H9 (cell line): ENCODE measurements at regions not wholly inside any gene's neighbourhood (a gene's known extent, or its start where the extent isn't known, plus 50 kb on each side); places are given as distances from the start of the nearest gene placed in this dataset.

Experiments used
- DNase-seq: peaks from one replicate; pipeline ENCODE4 v3.0.0-alpha.2; 2017
- H2AFZ ChIP-seq: one replicate; pipeline ENCODE4 v1.6.1; 2013; ENCODE audit warnings: mild to moderate bottlenecking, low read length, control low read depth, moderate library complexity
- H2AK5ac ChIP-seq: 2 replicates; pipeline ENCODE4 v1.6.1; 2013; ENCODE audit warnings: low read length, control low read depth, mixed read lengths; ENCODE audit not compliant: insufficient read length
- H2BK120ac ChIP-seq: one replicate; pipeline ENCODE4 v1.6.1; 2013; ENCODE audit warnings: low read depth, mild to moderate bottlenecking, low read length, control low read depth, inconsistent platforms; ENCODE audit not compliant: poor library complexity, severe bottlenecking
- H2BK12ac ChIP-seq: 2 replicates; pipeline ENCODE4 v1.6.1; 2013; ENCODE audit warnings: low read length, control low read depth, mixed read lengths, low read depth; ENCODE audit not compliant: insufficient read length
- H2BK15ac ChIP-seq: 2 replicates; pipeline ENCODE4 v1.6.1; 2013; ENCODE audit warnings: low read depth, low read length, control low read depth
- H2BK20ac ChIP-seq: one replicate; pipeline ENCODE4 v1.6.1; 2013; ENCODE audit warnings: low read depth, mild to moderate bottlenecking, low read length, control low read depth, inconsistent platforms; ENCODE audit not compliant: poor library complexity, severe bottlenecking
- H2BK5ac ChIP-seq: 2 replicates; pipeline ENCODE4 v1.6.1; 2013; ENCODE audit warnings: low read length, control low read depth, mixed read lengths; ENCODE audit not compliant: insufficient read length
- H3K14ac ChIP-seq: 2 replicates; pipeline ENCODE4 v1.6.1; 2013; ENCODE audit warnings: low read length, control low read depth; ENCODE audit not compliant: insufficient read depth
- H3K18ac ChIP-seq: 2 replicates; pipeline ENCODE4 v1.6.1; 2013; ENCODE audit warnings: low read depth, mild to moderate bottlenecking, mixed read lengths, low read length, control low read depth; ENCODE audit not compliant: insufficient read length
- H3K23ac ChIP-seq: 2 replicates; pipeline ENCODE4 v1.6.1; 2013; ENCODE audit warnings: low read length, control low read depth, mixed read lengths, low read depth; ENCODE audit not compliant: insufficient read length
- H3K23me2 ChIP-seq: 2 replicates; pipeline ENCODE4 v1.6.1; 2013; ENCODE audit warnings: low read depth, mild to moderate bottlenecking, mixed read lengths, low read length, control low read depth; ENCODE audit not compliant: insufficient read length, poor library complexity, severe bottlenecking
- H3K27ac ChIP-seq: 2 replicates; pipeline ENCODE4 v1.5.1; 2013; ENCODE audit warnings: low read length, control low read depth, mixed read lengths, low read depth; ENCODE audit not compliant: insufficient read length
- H3K27me3 ChIP-seq: 2 replicates; pipeline ENCODE4 v1.6.1; 2013; ENCODE audit warnings: low read length, control low read depth, inconsistent platforms; ENCODE audit not compliant: insufficient read depth
- H3K4ac ChIP-seq: 2 replicates; pipeline ENCODE4 v1.6.1; 2013; ENCODE audit warnings: low read depth, mild to moderate bottlenecking, control low read depth, inconsistent platforms, low read length, moderate library complexity
- H3K4me1 ChIP-seq: 2 replicates; pipeline ENCODE4 v1.6.1; 2013; ENCODE audit warnings: low read length, control low read depth, inconsistent platforms; ENCODE audit not compliant: insufficient read depth
- H3K4me2 ChIP-seq: 2 replicates; pipeline ENCODE4 v1.6.1; 2013; ENCODE audit warnings: low read length, control low read depth, mixed read lengths; ENCODE audit not compliant: insufficient read length, insufficient read depth
- H3K56ac ChIP-seq: 2 replicates; pipeline ENCODE4 v1.6.1; 2013; ENCODE audit warnings: low read depth, mild to moderate bottlenecking, mixed read lengths, low read length, control low read depth; ENCODE audit not compliant: insufficient read length
- H3K79me1 ChIP-seq: 2 replicates; pipeline ENCODE4 v1.6.1; 2013; ENCODE audit warnings: low read depth, mild to moderate bottlenecking, moderate library complexity, low read length, control low read depth, inconsistent platforms; ENCODE audit not compliant: insufficient read depth, poor library complexity, severe bottlenecking
- H3K79me2 ChIP-seq: 2 replicates; pipeline ENCODE4 v1.6.1; 2013; ENCODE audit warnings: low read length, control low read depth, inconsistent platforms; ENCODE audit not compliant: insufficient read depth
- H3K9ac ChIP-seq: 2 replicates; pipeline ENCODE4 v1.6.1; 2013; ENCODE audit warnings: low read length, control low read depth, mixed read lengths; ENCODE audit not compliant: insufficient read length; ENCODE audit errors: extremely low read depth
- H3K9me3 ChIP-seq: one replicate; pipeline ENCODE4 v1.6.1; 2013; ENCODE audit warnings: low read depth, low read length, inconsistent platforms; ENCODE audit not compliant: control insufficient read depth
- H3T11ph ChIP-seq: one replicate; pipeline ENCODE4 v1.6.1; 2013; ENCODE audit warnings: mild to moderate bottlenecking, low read length, control low read depth, inconsistent platforms
- H4K20me1 ChIP-seq: one replicate; pipeline ENCODE4 v1.6.1; 2013; ENCODE audit not compliant: control insufficient read depth, insufficient read length, insufficient read depth
- H4K5ac ChIP-seq: 2 replicates; pipeline ENCODE4 v1.6.1; 2013; ENCODE audit warnings: low read depth, mild to moderate bottlenecking, mixed read lengths, low read length, control low read depth; ENCODE audit not compliant: insufficient read length
- H4K8ac ChIP-seq: replicated peaks from 2 replicates; pipeline ENCODE4 v1.6.1; 2013; ENCODE audit warnings: low read length, control low read depth, mixed read lengths, low read depth; ENCODE audit not compliant: insufficient read length
- H4K91ac ChIP-seq: 2 replicates; pipeline ENCODE4 v1.6.1; 2013; ENCODE audit warnings: low read depth, mild to moderate bottlenecking, moderate library complexity, mixed read lengths, low read length, control low read depth; ENCODE audit not compliant: insufficient read length
- H3K27ac Mint-ChIP-seq, 3 experiments: 2 replicates in 2 of 3; 3 replicates in 1 of 3; pipeline ENCODE4 v1.8.0; 2020 to 2021; ENCODE audit warnings: mixed read lengths in 3 of 3, mild to moderate bottlenecking in 1 of 3, moderate library complexity in 1 of 3
- H3K27me3 Mint-ChIP-seq: 2 replicates; pipeline ENCODE4 v1.8.0; 2021; ENCODE audit warnings: low read depth, mild to moderate bottlenecking, moderate library complexity, mixed read lengths
- H3K36me3 Mint-ChIP-seq, 3 experiments: 2 replicates in 2 of 3; 3 replicates in 1 of 3; pipeline ENCODE4 v1.8.0; 2020 to 2021; ENCODE audit warnings: low read depth in 3 of 3, mixed read lengths in 3 of 3; ENCODE audit not compliant: insufficient read depth in 1 of 3
- H3K4me1 Mint-ChIP-seq, 2 experiments: 2 replicates each; pipeline ENCODE4 v1.8.0; 2020; ENCODE audit warnings: mixed read lengths in 2 of 2
- H3K4me3 Mint-ChIP-seq, 2 experiments: 2 replicates in 1 of 2; 3 replicates in 1 of 2; pipeline ENCODE4 v1.8.0; 2020 to 2021; ENCODE audit warnings: mild to moderate bottlenecking in 2 of 2, mixed read lengths in 2 of 2, moderate library complexity in 1 of 2
- H3K9me3 Mint-ChIP-seq, 2 experiments: 2 replicates in 1 of 2; 3 replicates in 1 of 2; pipeline ENCODE4 v1.8.0; 2020; ENCODE audit warnings: mild to moderate bottlenecking in 2 of 2, mixed read lengths in 2 of 2, moderate library complexity in 1 of 2
- CTCF ChIP-seq: fragments of 200-600 bp; sonication (generic); conservative IDR thresholded peaks from 3 replicates; pipeline ENCODE4 v1.8.0; 2021; ENCODE audit warnings: antibody characterized with exemption, mild to moderate bottlenecking
- WGBS: extraction: QIAGEN DNeasy Blood & Tissue Kit; methylation state at CpG from one replicate; pipeline ENCODE4 v1.1.7; 2013; ENCODE audit warnings: missing lambda C conversion rate, low lambda C conversion rate, mixed read lengths; ENCODE audit not compliant: insufficient read length; ENCODE audit errors: extremely low coverage; 5-methylcytosine and 5-hydroxymethylcytosine counted together

- WGBS, result no CpG with 5 or more reads among the region's 4 CpGs
- no peaks in the 10 kb centered on the region for H3K79me1 ChIP-seq
- no peak overlapping the region for H3K56ac ChIP-seq
- Mint-ChIP-seq H3K27me3 (peaks cover 13% of the 10 kb centered on the region), H3K4me3 (no peak overlapping the region), H3K4me1 (0 out of 4 replicates have a peak, but pooled peaks cover 0 to 3% of the 10 kb centered on the region in 2 experiments), H3K9me3 (no peaks in the 10 kb centered on the region), H3K36me3 (no peaks in the 10 kb centered on the region), H3K27ac (no peak overlapping the region)
- H3K27me3 ChIP-seq, result no peaks in the 10 kb centered on the region
- H3K23ac ChIP-seq, result no peak overlapping the region
- no peaks in the 10 kb centered on the region for H3K4me1 ChIP-seq
- H3K4ac ChIP-seq, result no peak overlapping the region
- H4K91ac ChIP-seq, result no peak overlapping the region
- DNase-seq, result no peak
- no peak overlapping the region for H4K8ac ChIP-seq
- no peak overlapping the region for H3T11ph ChIP-seq
- no peak overlapping the region for H3K4me2 ChIP-seq
- no peaks in the 10 kb centered on the region for H4K20me1 ChIP-seq
- H2BK120ac ChIP-seq, result no peak overlapping the region
- no peak overlapping the region for H4K5ac ChIP-seq
- H2BK15ac ChIP-seq, result no peak overlapping the region
- no peak overlapping the region for H3K14ac ChIP-seq
- H2BK5ac ChIP-seq, result no peak overlapping the region
- no peak for TF ChIP-seq CTCF
- H2AFZ ChIP-seq, result no peak overlapping the region
- no peaks in the 10 kb centered on the region for H3K9me3 ChIP-seq
- H3K18ac ChIP-seq, result no peak overlapping the region
- H2AK5ac ChIP-seq, result no peak overlapping the region
- no peaks in the 10 kb centered on the region for H3K23me2 ChIP-seq
- H3K27ac ChIP-seq, result no peak overlapping the region
- H3K9ac ChIP-seq, result no peak overlapping the region
- no peaks in the 10 kb centered on the region for H3K79me2 ChIP-seq
- H2BK20ac ChIP-seq, result no peak overlapping the region
- H2BK12ac ChIP-seq, result no peak overlapping the region
These were observed 136.8 kb downstream of the ANAPC4 start for GRCh38 chr4:25513814-25514213.
